ENCODE measurements at regions not wholly inside any gene's neighbourhood (a gene's known extent, or its start where the extent isn't known, plus 50 kb on each side); places are given as distances from the start of the nearest gene placed in this dataset.

GRCh38 chr3:76624164-76624563 is 415.7 kb upstream of the ROBO2 start:
- no peak for DNase-seq (ENCODE audit: low read depth)

GRCh38 chr3:76627236-76627635 is 412.7 kb upstream of the ROBO2 start:
- no peak for DNase-seq (ENCODE audit: low read depth)

- DNase-seq (ENCODE audit: low read depth), result no peak
Measured at GRCh38 chr3:76631251-76631650, 408.6 kb upstream of the ROBO2 start.

- DNase-seq (ENCODE audit: low read depth), result peak; percentile 40
Measured at GRCh38 chr3:76638006-76638405, 401.9 kb upstream of the ROBO2 start.

- no peak for DNase-seq (ENCODE audit: low read depth)
Measured at GRCh38 chr3:76643623-76644304, 396.1 kb upstream of the ROBO2 start.

GRCh38 chr3:76644305-76644675 is 395.6 kb upstream of the ROBO2 start:
- DNase-seq (ENCODE audit: low read depth), result no peak

GRCh38 chr3:76645724-76646123 is 394.2 kb upstream of the ROBO2 start:
- DNase-seq (ENCODE audit: low read depth), result no peak

- DNase-seq (ENCODE audit: low read depth), result no peak
Measured at GRCh38 chr3:76646921-76647562, 392.9 kb upstream of the ROBO2 start.

- DNase-seq (ENCODE audit: low read depth), result no peak
Measured at GRCh38 chr3:76651784-76652183, 388.1 kb upstream of the ROBO2 start.

GRCh38 chr3:76652524-76652923 is 387.4 kb upstream of the ROBO2 start:
- no peak for DNase-seq (ENCODE audit: low read depth)

GRCh38 chr3:76653640-76654251 is 386.2 kb upstream of the ROBO2 start:
- DNase-seq (ENCODE audit: low read depth), result no peak

GRCh38 chr3:76656531-76657070 is 383.3 kb upstream of the ROBO2 start:
- no peak for DNase-seq (ENCODE audit: low read depth)

GRCh38 chr3:76657909-76658308 is 382.0 kb upstream of the ROBO2 start:
- no peak for DNase-seq (ENCODE audit: low read depth)

- DNase-seq (ENCODE audit: low read depth), result no peak
Measured at GRCh38 chr3:76661527-76662250, 378.2 kb upstream of the ROBO2 start.

- DNase-seq (ENCODE audit: low read depth), result peak; percentile 59
Measured at GRCh38 chr3:76664816-76665215, 375.1 kb upstream of the ROBO2 start.

GRCh38 chr3:76668653-76669052 is 371.2 kb upstream of the ROBO2 start:
- no peak for DNase-seq (ENCODE audit: low read depth)

- DNase-seq (ENCODE audit: low read depth), result no peak
Measured at GRCh38 chr3:76669322-76669721, 370.6 kb upstream of the ROBO2 start.

GRCh38 chr3:76673171-76673570 is 366.7 kb upstream of the ROBO2 start:
- no peak for DNase-seq (ENCODE audit: low read depth)

- DNase-seq (ENCODE audit: low read depth), result no peak
Measured at GRCh38 chr3:76679541-76679940, 360.4 kb upstream of the ROBO2 start.

GRCh38 chr3:76683256-76683655 is 356.6 kb upstream of the ROBO2 start:
- no peak for DNase-seq (ENCODE audit: low read depth)

- DNase-seq (ENCODE audit: low read depth), result no peak
Measured at GRCh38 chr3:76684946-76685345, 355.0 kb upstream of the ROBO2 start.

GRCh38 chr3:76685858-76686257 is 354.0 kb upstream of the ROBO2 start:
- DNase-seq (ENCODE audit: low read depth), result no peak

GRCh38 chr3:76687019-76687418 is 352.9 kb upstream of the ROBO2 start:
- no peak for DNase-seq (ENCODE audit: low read depth)
